SU-DHL-6 (cell line): ENCODE measurements at regions not wholly inside any gene's neighbourhood (a gene's known extent, or its start where the extent isn't known, plus 50 kb on each side); places are given as distances from the start of the nearest gene placed in this dataset.

Source experiments
- CTCF ChIP-seq: fragments of 200-600 bp; sonication (generic); IDR thresholded peaks from one replicate; pipeline ENCODE4 v1.5.1; 2017; ENCODE audit warnings: antibody characterized with exemption, mild to moderate bottlenecking, low read length, moderate library complexity; ENCODE audit not compliant: insufficient read depth, poor library complexity, severe bottlenecking
- EZH2phosphoT487 ChIP-seq: fragments of 200-600 bp; sonication (generic), shearing (Covaris generic); conservative IDR thresholded peaks from 2 replicates; pipeline ENCODE4 v1.6.1; 2018; ENCODE audit warnings: mild to moderate bottlenecking, antibody characterized with exemption, low read length, moderate library complexity, mixed read lengths

GRCh38 chr12:72792889-72793288 is 520.7 kb downstream of the TRHDE start:
- TF ChIP-seq EZH2phosphoT487 (no peak), CTCF (no peak)
